GM21447 (cell line): ENCODE measurements at regions not wholly inside any gene's neighbourhood (a gene's known extent, or its start where the extent isn't known, plus 50 kb on each side); places are given as distances from the start of the nearest gene placed in this dataset.
"Not testable (repeated sequence)": the region's sequence is repeated elsewhere in the genome, so short reads cannot be mapped to it uniquely, and the experiment has no call there.

ENCODE experiments used
- ATAC-seq: cut with Tn5 transposase; IDR thresholded peaks from one replicate; pipeline ENCODE4 v1.9.1; 2021; ENCODE audit not compliant: unreplicated experiment

- ATAC-seq = no peak
These were observed 51.2 kb upstream of the LBX1 start for GRCh38 chr10:101280511-101280910.

- ATAC-seq = not testable (repeated sequence)
These were observed 51.7 kb upstream of the LBX1 start for GRCh38 chr10:101280921-101281320.

GRCh38 chr10:101282947-101283346 is 53.7 kb upstream of the LBX1 start:
- ATAC-seq = no peak

GRCh38 chr10:101283762-101284100 is 54.5 kb upstream of the LBX1 start:
- ATAC-seq = no peak

- no peak for ATAC-seq
These were observed 55.0 kb upstream of the LBX1 start for GRCh38 chr10:101284101-101284743.

GRCh38 chr10:101284744-101285463 is 55.6 kb upstream of the LBX1 start:
- ATAC-seq = no peak

GRCh38 chr10:101285519-101286070 is 56.3 kb upstream of the LBX1 start:
- ATAC-seq = no peak

GRCh38 chr10:101286248-101287046 is 57.2 kb upstream of the LBX1 start:
- no peak for ATAC-seq

- no peak for ATAC-seq
These were observed 58.1 kb upstream of the LBX1 start for GRCh38 chr10:101287183-101287996.

- ATAC-seq = no peak
These were observed 58.9 kb upstream of the LBX1 start for GRCh38 chr10:101287997-101288635.

GRCh38 chr10:101289541-101289940 is 60.3 kb upstream of the LBX1 start:
- ATAC-seq = no peak

- no peak for ATAC-seq
These were observed 61.2 kb upstream of the LBX1 start for GRCh38 chr10:101290431-101290830.

GRCh38 chr10:101290881-101291280 is 61.6 kb upstream of the LBX1 start:
- ATAC-seq = no peak

GRCh38 chr10:101291331-101292193 is 62.3 kb upstream of the LBX1 start:
- no peak for ATAC-seq

GRCh38 chr10:101292194-101293006 is 61.6 kb upstream of the BTRC start:
- no peak for ATAC-seq

GRCh38 chr10:101293007-101293723 is 60.8 kb upstream of the BTRC start:
- no peak for ATAC-seq

- no peak for ATAC-seq
These were observed 59.9 kb upstream of the BTRC start for GRCh38 chr10:101294109-101294508.

- no peak for ATAC-seq
These were observed 58.7 kb upstream of the BTRC start for GRCh38 chr10:101295261-101295660.
